Stimulated activated CD4-positive, alpha-beta T cell treated with anti-CD3 and anti-CD28 coated beads, Interleukin-2, amount 100 ng/mL, for 4 hours (primary cell): ENCODE measurements at regions not wholly inside any gene's neighbourhood (a gene's known extent, or its start where the extent isn't known, plus 50 kb on each side); places are given as distances from the start of the nearest gene placed in this dataset.

Experiments
- DNase-seq: peaks from one replicate; pipeline ENCODE4 v3.0.0-alpha.2; 2020; ENCODE audit warnings: low read depth

DNA sequence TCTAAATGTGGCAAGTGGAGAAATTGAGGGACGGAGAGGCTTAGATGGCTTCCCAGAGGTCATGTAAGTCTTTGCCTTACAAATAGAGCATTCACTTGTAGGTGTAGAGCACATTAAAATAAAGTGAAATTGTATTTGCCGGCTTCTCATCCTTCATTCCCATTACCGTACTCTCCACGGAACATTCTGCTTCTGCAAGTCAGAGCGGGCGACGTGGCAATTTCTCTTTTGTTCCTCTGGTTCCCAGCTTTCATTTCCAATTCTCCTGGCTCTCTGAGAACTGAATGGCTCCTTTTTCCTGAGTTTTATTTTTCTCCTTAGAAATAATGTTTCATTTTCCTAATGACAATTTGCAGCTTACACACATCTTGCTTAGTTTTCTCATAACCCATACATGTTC is 51.3 kb upstream of the PFKP start:
- DNase-seq = no peak

DNA sequence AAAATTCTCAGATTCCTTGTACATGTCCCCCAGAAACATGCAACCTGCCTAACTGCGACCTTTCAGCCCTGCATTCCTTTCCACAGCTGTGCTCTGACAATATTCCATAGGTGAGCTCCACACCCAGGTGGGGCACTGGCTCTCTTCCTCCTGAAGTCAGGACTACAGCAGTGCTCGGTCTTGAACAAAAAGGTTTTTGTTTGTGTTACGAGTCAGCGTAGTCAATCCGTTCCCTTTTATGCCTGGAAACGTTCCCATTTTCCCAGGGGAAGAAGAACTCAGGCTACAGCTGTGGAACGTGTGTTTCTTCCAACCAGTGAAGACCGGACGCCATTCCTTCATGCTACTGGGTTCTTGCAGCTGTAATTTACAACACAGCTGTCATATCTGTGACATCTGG is 52.4 kb upstream of the PFKP start:
- no peak for DNase-seq

DNA sequence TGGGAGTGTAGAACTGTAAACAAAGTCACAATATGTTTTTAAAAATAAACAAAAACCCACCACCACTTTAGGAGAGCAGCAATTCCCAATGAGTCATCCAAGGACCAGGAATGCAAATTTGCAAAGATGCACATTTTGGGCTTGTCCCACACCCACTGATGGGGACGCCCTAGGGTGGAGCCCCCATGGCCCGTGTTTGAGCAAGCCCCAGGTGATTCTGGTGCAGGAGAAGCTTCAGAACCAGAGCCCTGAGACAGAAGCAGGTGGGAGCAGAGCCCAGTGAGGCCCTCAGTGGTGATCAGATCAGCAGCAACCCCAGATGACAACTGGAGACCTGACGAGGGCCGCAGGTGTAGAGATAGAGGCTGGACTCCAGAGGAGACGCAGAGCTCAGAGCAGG is 55.1 kb upstream of the PFKP start:
- DNase-seq = no peak

DNA sequence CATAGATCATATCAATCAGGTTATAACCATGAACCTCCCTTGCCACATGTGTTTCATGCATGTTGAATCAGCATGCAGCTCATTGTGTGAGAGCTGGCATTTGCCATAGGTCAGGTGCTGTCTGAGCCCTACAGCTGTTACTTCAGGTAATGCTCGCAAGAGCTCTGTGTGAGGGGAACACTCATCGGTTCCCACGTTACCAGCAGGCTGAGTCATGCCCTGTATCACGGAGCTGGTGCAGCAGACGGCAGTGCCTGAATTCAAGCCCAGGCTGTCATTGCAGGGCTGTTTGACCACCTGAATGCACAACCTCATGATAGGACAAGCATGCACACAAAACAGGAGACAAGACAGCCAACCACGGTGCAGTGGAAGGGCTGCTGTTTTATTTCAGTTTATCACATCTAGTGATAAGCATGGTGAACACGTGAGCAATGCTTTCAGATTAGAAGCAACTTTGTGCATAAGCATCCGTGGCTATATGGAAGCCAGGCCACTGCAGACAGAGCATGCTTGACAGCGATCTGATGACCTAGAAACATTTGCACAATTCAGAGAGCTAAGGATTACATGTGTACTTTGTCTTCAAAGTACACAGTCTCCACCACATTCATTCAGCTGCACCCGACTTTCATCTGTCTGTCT is 56.4 kb upstream of the PFKP start:
- DNase-seq = no peak

DNA sequence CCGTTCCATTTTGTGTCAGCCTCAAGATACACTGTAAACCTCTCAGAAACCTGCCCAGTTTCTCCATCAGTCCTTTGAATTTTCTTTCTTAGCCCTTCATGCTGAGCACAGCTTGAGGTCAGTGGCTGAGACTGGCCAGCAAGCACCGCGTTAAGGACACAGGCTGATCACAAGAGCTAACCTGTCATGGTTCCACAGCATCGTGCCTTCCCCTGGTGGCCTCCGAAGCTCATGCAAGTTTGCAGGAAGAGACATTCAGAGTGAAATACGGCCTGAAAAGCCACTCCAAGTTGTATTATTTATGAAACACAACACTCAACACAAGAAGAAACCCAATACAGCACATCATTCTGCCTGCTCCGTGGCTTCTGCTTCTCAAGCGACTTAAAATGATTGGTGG is 57.0 kb upstream of the PFKP start:
- DNase-seq = no peak

DNA sequence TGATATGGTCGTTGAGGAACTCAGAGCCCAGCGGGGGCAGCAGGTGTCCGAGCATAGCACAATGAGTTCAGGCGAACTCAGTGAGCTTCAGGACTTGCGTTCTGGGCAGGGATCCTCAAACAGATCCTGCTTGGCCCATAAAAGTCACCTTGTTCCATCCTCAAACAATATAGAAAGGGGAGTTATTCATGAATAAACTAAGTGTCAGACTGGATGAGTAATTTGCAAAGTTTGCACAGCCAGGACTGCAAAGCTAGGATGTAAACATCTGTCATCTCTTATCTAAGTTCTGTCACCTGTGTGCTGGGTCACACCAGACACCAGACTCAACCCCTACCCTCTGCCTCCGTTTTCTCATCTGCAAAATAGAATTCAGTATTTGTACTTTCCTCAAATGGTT is 58.0 kb upstream of the PFKP start:
- no peak for DNase-seq

DNA sequence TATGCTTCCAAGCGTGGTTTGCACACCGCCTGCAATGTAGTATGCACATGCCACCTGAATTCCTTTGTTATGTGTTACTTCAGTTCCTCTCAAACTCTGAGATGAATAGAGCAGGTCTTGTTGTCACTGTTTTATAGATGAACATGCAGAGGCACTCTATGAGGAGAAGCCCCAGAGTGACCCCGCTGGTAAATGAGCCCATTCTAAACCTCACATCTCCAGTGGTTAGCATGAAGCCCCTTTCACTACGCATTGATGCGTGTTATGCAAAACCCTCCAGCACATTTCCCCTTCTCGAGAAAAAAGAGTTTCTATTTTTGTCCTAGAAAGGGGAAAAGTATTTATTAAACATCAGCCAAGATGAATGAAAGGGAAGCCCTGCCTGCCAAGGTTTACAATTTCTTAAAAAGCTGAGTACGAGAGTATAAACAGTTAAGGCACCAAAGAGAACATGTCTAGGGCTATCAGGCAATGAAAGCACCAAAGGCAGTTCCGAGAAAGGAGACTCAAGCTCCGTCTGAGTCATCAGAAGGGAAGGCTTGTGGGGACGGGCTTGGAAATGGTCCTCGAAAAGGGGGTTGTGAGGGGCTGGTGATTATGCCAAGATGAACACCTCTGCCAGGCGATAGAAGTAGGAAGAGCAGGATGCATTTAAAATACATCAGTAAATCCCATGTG is 58.7 kb upstream of the PFKP start:
- DNase-seq = no peak

DNA sequence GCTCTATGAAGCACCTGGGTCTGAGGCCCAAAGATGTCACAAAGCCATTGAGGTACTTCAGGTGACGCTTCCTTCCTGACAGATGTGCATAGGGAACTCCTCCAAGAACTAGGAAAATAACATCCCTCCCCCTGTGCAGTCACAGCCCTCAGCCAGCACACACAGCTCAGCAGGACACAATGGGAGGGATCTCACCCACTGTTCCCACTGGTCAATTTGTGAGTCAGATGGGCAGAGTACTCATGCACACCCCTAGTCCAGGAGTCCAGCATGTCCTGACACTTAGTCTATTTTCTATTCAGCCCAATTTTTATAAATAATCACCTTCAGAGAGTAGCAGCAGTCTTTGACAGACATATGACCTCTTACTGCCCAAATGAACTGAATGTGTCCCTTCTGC is 60.7 kb upstream of the PFKP start:
- no peak for DNase-seq

DNA sequence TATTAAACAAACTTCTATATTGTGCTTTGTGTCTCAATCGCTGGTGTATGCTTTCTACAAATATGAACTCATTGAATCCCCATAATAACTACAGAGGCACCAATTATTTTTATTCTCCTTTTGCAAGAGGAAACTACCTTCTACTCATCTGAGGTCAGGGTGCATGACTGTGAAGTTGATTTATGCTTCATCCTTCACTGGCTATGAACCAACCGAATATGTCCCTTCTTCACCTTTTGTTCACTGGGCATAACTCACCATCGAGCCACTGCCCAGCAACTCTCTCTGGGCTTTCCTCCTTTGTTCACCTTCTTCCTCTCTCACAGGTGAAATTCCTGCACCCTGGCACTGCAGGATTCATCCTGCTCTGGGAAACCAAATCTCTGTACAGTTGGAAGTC is 61.3 kb upstream of the PFKP start:
- no peak for DNase-seq

DNA sequence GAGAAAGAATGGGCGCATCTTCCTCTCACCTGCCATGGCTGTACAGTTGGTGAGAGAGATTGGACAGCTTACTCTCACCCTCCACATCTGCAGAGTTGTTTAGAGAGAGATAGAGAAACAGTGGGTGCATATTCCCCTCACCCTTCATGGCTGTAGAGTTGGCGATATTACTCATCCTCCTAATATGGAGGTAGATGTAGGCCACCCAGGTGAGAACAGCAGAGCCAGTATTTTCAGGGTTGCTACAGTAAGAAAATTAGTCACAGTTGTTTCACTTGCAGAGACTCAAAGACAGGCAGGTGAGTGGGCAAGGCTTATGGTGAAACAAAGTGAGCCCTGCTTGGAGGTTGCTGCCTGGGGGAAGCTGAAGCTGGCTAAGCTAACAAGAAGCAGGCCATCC is 65.0 kb upstream of the PFKP start:
- DNase-seq = no peak

DNA sequence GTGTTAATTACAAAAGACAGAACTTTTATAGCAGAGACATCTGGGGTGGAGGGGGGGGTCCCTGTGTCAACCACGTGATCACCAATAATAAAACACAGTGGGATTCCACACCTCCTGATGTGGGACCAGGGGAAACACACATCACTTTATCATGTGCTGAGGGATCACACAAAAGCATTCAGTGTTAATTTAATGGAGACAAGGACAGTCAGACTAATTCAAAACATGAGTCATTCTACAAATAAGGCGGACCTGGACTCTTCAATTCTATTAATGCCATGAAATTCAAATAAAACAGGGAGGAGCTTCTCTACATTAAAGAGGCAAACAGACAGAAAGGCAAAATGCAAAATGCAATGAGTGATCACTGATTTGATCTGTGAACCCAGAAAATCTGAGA is 67.3 kb upstream of the PFKP start:
- DNase-seq = no peak

DNA sequence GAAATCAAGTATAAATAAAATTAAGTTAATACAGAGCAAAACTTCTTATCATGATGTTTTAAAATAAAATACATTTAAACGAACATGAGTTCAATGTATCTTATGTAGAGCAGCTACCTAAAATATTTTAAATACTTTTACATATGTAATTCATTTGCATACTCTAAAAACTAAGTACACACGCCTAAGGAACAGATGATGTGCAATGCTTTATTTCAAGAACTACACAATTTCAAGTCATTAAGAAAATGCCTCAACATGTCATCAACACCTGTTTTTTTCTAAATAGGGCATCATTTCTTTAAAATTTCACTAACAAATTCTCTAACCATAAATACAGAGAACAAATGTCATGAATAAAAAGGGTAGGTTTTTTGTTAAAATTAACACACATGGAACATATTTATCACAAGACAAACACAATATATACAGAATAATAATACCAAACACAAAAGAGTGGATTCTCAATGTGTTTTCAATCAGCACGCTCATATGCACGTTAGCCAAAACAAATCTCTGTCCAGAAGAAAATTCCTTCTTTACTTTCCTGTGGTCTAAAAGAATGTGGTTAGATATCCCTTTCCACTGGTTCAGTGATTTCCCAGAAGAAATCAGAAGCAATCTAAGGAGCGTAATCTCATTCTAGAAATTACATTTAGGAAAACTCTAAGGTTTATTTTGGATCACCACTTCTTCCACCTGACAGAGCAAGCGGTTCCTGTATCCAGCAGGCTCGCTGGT is 73.0 kb upstream of the PFKP start:
- no peak for DNase-seq

DNA sequence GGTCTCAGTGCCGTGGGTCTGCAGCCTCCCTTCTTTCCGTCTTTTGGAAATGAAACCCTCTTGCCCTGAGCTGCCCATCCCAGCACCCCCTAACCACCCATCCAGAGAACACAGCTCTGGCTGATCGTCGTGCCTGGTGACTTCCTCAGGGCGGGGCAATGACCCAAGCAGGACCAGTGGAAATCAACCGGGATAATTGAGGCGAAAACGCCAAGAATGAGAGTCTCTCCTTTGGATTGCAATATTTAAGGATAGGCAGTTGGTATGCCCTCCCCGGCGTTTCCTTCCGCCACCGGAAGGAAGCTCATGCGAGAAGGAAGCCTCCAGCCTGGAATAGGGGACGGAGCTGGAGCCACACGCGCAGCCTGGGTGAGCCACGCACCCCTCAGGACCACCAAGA is 73.7 kb upstream of the PFKP start:
- no peak for DNase-seq

DNA sequence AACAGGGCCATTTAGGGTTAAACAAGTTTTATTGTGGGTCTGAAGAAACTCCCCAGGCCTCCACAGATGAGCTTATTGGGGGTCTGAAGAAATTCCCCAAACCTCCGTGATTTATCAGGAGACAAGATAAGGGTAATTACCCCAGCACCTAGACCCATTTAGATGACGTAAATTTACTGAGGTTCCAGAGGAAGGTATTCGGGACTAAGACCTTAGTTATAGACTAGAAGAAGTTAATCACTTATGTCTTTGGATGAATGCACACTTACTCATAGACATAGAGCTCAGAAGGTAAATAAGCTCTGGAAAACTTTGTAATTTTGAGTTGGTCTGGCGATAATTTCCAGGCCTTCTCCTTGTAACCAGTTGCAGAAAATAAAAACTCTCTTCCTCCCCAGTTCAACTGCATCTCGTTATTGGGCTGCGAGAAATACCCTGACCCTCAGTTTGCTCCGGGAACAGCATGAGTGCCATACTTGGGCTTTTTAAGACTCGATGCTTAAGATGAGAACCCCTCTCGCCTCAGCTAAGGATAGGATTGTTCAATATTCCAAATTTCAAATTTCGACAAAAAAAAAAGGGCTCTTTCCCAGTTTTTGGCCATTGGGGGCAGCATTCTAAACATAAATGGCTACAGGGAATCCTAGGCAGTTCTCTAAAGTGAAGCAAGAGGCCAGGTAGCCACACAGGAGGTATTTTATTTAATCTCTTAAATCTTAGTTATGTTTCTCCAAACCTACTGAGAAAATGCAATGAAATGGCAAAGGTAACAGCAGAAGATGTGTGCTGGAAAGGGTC is 74.7 kb upstream of the PFKP start:
- DNase-seq = no peak

DNA sequence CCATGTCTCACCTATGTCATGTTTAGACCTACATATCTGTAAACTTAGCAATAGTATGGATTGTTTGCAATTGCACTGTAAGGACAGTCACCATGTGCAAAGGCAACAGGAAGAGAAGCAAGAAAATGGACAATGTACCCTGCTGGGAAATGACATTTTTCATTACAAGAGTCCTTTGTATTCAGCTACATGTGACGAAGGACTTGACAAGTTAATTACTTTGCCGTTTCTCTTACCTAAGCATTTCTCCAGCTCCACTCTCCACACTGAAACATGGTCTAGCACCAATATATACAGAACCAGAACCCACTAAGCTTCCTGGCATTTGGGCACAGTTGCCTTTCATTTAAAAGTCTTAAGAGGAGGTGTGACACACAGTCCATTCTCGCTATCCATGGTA is 76.6 kb upstream of the PFKP start:
- DNase-seq = no peak

DNA sequence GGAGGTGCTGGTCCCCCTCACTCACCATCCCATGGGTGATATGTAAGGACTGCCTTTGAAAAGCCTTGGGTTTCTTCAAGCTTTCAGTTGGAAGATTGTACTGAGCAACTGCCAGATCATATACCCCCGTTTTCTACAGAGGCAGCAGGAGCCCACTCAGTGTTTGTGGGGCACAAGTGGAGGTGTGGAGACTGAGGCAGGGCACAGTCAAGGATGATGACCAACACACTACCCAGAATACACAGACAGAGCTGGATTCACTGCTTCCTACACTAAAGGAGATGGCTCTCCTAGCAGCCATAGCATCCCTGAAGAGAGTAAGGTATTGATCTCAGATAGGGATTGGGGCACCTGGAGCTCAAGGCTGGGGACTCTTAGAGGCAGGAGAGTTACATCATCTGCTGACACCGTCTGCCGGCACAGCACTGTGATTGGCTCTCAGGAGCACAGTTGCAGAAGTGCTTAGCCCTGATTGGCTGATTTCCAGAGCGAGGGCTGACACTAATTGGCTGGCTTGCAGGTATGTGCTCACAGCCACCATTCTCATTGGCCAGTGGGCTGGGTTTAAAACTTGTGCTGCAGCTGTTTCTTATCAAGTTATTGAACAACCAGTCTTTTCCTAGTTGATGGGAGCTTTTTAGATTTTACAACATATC is 77.9 kb upstream of the PFKP start:
- DNase-seq = no peak

DNA sequence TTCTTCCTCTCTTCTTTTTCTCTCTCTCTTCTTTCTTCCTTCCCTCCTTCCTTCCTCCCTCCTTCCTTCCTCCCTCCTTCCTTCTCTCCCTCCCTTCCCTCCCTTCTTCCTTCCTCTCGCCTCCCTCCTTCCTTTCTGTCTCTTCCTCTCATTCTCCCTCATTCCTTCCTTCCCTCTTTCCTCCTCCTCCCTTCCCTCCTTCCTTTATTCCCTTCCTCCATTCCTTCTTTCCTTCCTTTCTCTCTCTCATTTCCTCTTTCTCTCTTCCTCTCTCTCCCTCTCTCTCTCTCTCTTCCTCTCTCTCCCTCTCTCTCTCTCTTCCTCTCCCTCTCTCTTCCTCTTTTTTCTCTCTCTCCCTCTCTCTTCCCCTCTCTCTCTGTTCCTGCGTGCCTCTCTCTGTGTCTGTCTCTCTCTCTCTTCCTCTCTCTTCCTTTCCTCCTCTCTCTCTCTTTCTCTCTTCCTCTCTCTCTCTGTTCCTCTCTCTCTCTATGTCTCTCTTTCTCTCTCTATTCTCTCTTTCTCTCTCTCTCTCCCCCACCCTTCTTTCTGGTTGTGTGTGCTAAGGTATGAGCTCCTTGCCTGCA is 80.1 kb upstream of the PFKP start:
- DNase-seq = no peak

DNA sequence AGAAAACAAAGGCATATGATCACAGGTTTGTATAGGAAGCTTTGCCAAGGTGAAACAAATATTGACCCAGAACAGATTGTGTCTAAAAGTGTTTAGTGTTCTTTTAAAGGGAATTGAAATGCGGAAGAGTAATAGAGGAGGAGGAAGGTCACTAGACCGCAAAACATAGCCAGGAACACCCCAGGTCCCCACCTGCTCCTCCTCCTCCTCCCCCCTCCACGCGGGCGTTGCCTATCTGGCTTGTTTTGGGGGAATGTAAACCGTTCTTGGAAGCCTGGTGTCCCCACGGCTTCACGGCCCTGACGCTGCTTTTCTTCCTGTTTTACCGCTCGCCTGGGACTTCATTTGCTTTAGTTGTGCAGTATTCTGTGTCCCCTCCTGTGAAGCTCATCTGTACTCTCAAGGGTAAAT is 81.0 kb upstream of the PFKP start:
- DNase-seq = no peak

DNA sequence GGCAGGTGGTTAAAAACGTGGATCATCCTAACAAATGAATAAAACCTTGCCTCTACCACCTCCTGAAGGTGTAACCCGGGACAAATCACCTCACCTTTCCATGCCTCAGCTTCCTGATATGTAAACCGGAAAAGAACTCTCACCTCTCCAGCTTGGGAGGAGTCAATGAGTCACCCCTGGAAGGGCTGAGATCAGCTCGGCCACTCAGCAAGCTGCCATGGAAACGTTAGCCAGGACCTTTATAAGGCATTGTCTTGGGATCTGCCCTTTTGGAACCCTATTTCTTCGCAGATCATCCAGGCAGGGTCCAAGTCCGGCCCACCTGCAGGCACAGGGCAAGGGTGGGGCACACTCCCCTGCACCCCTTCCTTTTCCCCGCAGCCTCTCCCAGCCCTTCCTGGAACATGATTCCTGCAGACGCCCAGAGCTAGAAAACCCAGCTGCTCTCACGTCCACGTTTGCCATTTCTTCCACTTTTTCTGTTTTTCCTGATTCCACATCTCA is 81.6 kb upstream of the PFKP start:
- DNase-seq = no peak

DNA sequence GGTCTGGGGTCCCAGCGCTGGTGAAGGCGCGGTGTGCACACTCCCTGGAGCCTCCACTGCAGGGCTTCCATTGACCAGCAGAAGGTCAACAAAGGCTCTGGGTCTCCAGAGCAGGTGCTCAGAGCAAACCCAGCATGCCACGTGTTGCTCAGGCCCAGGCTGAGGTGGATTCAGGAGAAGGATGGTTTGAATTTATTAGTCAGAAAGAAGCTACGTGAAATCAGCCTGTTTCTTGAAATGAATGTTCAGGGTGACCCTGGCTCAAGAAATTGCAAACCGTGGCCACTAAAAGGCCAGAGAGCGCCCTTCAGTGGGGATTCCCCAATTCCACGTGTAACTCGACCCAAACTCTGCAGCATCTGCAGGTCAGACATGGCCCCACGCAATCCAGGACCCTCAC is 82.7 kb upstream of the PFKP start:
- no peak for DNase-seq

DNA sequence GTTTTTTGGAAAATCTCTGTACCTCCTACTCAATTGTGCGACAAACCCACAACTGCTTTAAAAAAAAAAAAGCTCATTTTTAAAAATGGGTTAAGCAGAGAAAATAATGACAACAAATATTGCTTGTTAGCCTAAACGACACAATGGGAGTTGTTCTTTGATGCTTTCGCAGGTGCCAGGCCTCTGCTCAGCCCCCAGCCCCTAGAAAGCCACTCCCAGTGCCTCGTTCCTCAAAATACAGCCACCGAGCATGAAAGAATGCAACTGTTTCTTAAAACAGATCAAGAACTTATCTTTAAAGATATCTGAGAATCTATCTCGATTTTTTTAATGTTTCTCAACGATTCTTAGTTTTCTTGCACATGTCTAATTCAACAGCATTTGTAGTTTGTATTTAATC is 85.2 kb upstream of the PFKP start:
- no peak for DNase-seq

DNA sequence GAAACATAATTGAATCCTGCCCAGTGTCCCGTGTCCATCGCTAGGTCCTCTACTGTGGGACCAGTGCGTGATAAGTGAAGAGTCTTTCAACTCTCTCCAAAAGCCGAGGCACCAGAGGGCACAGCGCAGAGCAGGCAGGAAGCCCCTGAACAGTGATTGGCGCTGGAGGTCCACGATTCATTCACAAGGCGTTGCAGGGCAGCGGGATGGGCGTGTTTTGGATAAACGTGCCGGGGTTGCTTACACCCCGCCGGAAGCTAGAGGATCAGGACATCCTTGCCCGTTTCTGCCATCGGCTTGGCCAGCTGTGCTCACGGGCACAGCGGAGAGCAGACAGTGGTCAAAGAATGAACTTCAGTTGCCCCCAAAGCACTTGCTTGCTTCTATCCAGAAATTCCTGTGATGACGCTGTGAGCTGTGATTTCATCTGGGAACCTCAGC is 86.0 kb upstream of the PFKP start:
- DNase-seq = no peak
